Natural killer cell (primary cell): ENCODE measurements at regions not wholly inside any gene's neighbourhood (a gene's known extent, or its start where the extent isn't known, plus 50 kb on each side); places are given as distances from the start of the nearest gene placed in this dataset.

Experiments used
- ATAC-seq, 3 donors: fragments of 150-1000 bp in 2 of 3; fragments of 200-7000 bp in 1 of 3; cut with Tn5 transposase; 1 replicate in 1 of 3; 2 replicates in 2 of 3; pipeline ENCODE4 v1.10.0; 2021; ENCODE audit warnings: mild to moderate bottlenecking in 2 of 3, moderate library complexity in 2 of 3
- DNase-seq, 2 donors: peaks; one replicate each; pipeline versions ENCODE4 v3.0.0 to v3.0.0-alpha.2; 2013 to 2021; ENCODE audit warnings: mixed read lengths in 1 of 2
- H3K27ac ChIP-seq: one replicate; pipeline ENCODE4 v1.5.1; 2013; ENCODE audit warnings: mild to moderate bottlenecking, low read length
- H3K27me3 ChIP-seq: one replicate; pipeline ENCODE4 v1.6.1; 2013; ENCODE audit warnings: low read length; ENCODE audit not compliant: control insufficient read depth, insufficient read depth
- H3K36me3 ChIP-seq: one replicate; pipeline ENCODE4 v1.6.1; 2013; ENCODE audit warnings: low read length; ENCODE audit not compliant: control insufficient read depth, insufficient read depth
- H3K4me1 ChIP-seq: one replicate; pipeline ENCODE4 v1.6.1; 2013; ENCODE audit warnings: low read length; ENCODE audit not compliant: control insufficient read depth, insufficient read depth
- H3K4me3 ChIP-seq: one replicate; pipeline ENCODE4 v1.5.1; 2013; ENCODE audit warnings: low read length
- H3K9me3 ChIP-seq: one replicate; pipeline ENCODE4 v1.6.1; 2013; ENCODE audit warnings: low read length; ENCODE audit not compliant: control insufficient read depth, insufficient read depth
- H3K27ac Mint-ChIP-seq, 2 donors: one replicate each; pipeline ENCODE4 v1.8.0; 2022; ENCODE audit warnings: mild to moderate bottlenecking in 2 of 2, mixed read lengths in 2 of 2, moderate library complexity in 1 of 2
- H3K27me3 Mint-ChIP-seq, 2 donors: one replicate each; pipeline ENCODE4 v1.8.0; 2022; ENCODE audit warnings: low read depth in 2 of 2, mixed read lengths in 2 of 2
- H3K36me3 Mint-ChIP-seq: one replicate; pipeline ENCODE4 v1.8.0; 2022; ENCODE audit warnings: mixed read lengths
- H3K4me1 Mint-ChIP-seq, 2 donors: one replicate each; pipeline ENCODE4 v1.8.0; 2022; ENCODE audit warnings: mixed read lengths in 2 of 2
- H3K4me3 Mint-ChIP-seq: one replicate; pipeline ENCODE4 v1.8.0; 2022; ENCODE audit warnings: mild to moderate bottlenecking, moderate library complexity, mixed read lengths
- H3K9me3 Mint-ChIP-seq, 2 donors: one replicate each; pipeline ENCODE4 v1.8.0; 2022; ENCODE audit warnings: mixed read lengths in 2 of 2
- WGBS: methylation state at CpG from one replicate; pipeline ENCODE4 v1.1.7; 2013; ENCODE audit warnings: missing lambda C conversion rate; ENCODE audit not compliant: insufficient coverage; 5-methylcytosine and 5-hydroxymethylcytosine counted together
- intact Hi-C: fragments of 100-400 bp; cut with micrococcal nuclease; formaldehyde crosslinking; loops from one replicate; pipeline ENCODE4 v1.14.2; 2022
- TF ChIP-seq, protein P1 (sequence below): fragments of 200-600 bp; IDR thresholded peaks from one replicate; pipeline ENCODE4 v1.8.0; 2022; ENCODE audit warnings: antibody characterized with exemption

DNA sequence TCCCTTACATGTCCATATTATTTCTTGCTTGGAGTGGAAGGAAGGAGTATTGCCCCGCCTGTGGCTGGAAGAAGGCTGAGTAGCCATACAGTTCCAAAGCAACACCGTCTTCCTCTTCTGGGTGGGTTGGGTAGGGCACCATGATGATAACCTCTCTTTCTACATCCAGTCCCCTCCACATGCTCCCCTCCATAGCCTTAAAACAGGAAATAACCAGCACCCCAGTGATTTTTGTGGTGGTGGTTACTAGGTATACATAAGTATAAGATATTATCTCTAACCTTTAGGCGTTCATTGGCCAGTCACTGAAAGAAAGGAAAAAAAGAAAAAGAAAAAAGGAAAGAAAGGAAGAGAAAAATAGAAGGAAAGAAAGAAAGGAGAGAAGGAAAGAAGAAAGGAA, 63.1 kb downstream of the CXCR4 start:
- DNase-seq (no peak), ATAC-seq (no peak)
- Mint-ChIP-seq H3K4me1 (peaks cover 7 to 28% of the 10 kb centered on the region in 2 donors), H3K27me3 (peaks cover 0 to 7% of the 10 kb centered on the region in 2 donors), H3K4me3 (no peak overlapping the region), H3K27ac (no peak overlapping the region), H3K9me3 (peaks cover 0 to 3% of the 10 kb centered on the region in 2 donors), H3K36me3 (no peaks in the 10 kb centered on the region)
- TF ChIP-seq, protein P1, sequence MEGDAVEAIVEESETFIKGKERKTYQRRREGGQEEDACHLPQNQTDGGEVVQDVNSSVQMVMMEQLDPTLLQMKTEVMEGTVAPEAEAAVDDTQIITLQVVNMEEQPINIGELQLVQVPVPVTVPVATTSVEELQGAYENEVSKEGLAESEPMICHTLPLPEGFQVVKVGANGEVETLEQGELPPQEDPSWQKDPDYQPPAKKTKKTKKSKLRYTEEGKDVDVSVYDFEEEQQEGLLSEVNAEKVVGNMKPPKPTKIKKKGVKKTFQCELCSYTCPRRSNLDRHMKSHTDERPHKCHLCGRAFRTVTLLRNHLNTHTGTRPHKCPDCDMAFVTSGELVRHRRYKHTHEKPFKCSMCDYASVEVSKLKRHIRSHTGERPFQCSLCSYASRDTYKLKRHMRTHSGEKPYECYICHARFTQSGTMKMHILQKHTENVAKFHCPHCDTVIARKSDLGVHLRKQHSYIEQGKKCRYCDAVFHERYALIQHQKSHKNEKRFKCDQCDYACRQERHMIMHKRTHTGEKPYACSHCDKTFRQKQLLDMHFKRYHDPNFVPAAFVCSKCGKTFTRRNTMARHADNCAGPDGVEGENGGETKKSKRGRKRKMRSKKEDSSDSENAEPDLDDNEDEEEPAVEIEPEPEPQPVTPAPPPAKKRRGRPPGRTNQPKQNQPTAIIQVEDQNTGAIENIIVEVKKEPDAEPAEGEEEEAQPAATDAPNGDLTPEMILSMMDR = no peak
- H3K27me3 ChIP-seq = no peaks in the 10 kb centered on the region
- peaks cover 6% of the 10 kb centered on the region for H3K4me1 ChIP-seq
- 86% methylated on average over 2 of the region's 3 CpGs for WGBS
- H3K4me3 ChIP-seq = no peak overlapping the region
- intact Hi-C loops = loop anchor here (5.0 kb wide), 1 partner anchor 62 kb away; the partner anchor contains the start of gene CXCR4
- no peaks in the 10 kb centered on the region for H3K36me3 ChIP-seq
- H3K27ac ChIP-seq = no peak overlapping the region
- H3K9me3 ChIP-seq = no peaks in the 10 kb centered on the region

DNA sequence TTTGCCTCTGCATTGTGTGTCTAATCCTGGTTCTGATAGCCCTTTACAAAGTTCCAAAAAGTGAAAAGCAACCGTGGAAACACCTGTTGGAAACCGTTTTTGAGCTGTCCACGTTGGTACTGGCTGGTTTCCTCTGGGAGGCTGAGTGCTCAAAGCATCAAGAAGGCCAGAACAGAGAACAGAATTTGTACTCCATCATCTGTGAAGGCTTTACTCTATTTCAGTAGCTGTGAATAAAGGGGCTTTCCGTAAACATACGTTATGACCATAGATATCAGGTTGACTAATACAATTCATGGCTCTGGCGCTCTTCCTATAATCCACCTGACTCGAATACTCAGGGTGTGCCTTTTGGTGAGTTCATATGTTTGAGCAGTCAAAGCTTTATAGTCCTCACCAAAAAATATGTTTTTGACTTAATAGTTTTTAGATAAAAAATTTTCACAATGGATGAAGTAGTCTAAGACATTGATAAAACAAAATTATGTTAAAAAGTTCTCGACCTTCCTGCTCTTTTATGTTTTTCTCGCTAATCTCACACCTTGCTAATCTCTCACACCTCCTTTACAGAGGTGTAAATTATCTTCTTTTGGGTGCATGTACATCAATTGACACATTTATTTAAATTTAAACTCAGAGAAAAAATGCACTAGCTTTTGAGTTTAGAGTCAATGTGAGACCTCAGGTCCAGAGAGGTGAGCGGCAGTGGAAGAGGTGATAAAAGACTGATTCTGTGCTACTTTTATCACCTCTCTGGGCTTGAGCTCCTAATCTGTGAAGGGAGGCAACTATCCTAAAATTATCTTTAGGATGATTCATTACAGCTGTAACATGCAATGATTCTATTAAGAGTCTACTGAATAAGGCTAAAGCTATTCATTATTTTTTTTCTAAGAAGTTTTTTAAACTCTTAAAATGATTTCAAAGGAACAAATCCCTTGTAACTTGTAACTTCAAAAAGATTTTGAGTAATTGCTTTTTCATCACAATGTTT, 65.3 kb downstream of the CXCR4 start:
- Mint-ChIP-seq H3K4me1 (peaks cover 7 to 28% of the 10 kb centered on the region in 2 donors), H3K36me3 (no peaks in the 10 kb centered on the region), H3K27me3 (peaks cover 0 to 7% of the 10 kb centered on the region in 2 donors), H3K4me3 (no peak overlapping the region), H3K27ac (no peak overlapping the region), H3K9me3 (peaks cover 0 to 3% of the 10 kb centered on the region in 2 donors)
- no peaks in the 10 kb centered on the region for H3K36me3 ChIP-seq
- WGBS = 48% methylated on average over 7 of the region's 10 CpGs
- H3K27me3 ChIP-seq = no peaks in the 10 kb centered on the region
- no peak overlapping the region for H3K4me3 ChIP-seq
- H3K9me3 ChIP-seq = no peaks in the 10 kb centered on the region
- TF ChIP-seq, protein P1 = no peak
- H3K4me1 ChIP-seq = peaks cover 6% of the 10 kb centered on the region
- ATAC-seq (peak in 1 of 3 donors; percentile 42), DNase-seq (peak in 1 of 2 donors; percentile 50)
- intact Hi-C loops = no loop called here
- H3K27ac ChIP-seq = peak overlapping the region; percentile 14

DNA sequence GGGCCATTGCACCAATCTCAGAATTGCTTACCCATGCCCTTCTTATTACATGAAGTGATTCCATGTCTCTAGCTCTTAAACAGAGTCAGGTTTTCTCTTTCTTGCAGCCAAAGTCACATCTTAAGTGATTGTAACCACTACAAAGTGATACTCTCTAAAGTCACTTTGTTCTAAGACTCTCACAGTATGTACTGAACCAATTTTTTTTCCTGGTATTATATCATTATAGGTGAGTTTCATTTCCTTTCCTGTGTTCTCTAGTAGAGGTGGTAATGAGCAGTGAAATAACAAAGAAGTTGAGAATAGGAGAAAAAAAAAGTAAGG, 66.3 kb upstream of the DARS1 start:
- Histone ChIP-seq H3K27me3 (no peaks in the 10 kb centered on the region), H3K36me3 (no peaks in the 10 kb centered on the region), H3K9me3 (no peaks in the 10 kb centered on the region), H3K4me3 (no peak overlapping the region), H3K4me1 (no peaks in the 10 kb centered on the region), H3K27ac (no peak overlapping the region)
- H3K4me1 Mint-ChIP-seq = peaks cover 7 to 21% of the 10 kb centered on the region in 2 donors
- peaks cover 0 to 3% of the 10 kb centered on the region in 2 donors for H3K9me3 Mint-ChIP-seq
- no peaks in the 10 kb centered on the region for H3K36me3 Mint-ChIP-seq
- peaks cover 3 to 8% of the 10 kb centered on the region in 2 donors for H3K27me3 Mint-ChIP-seq
- DNase-seq = peak in 1 of 2 donors; percentile 53
- no peak for ATAC-seq
- H3K27ac Mint-ChIP-seq = no peak overlapping the region
- no peak overlapping the region for H3K4me3 Mint-ChIP-seq
- TF ChIP-seq, protein P1 = no peak
- intact Hi-C loops = no loop called here
